IMR-90 (cell line): ENCODE measurements at regions not wholly inside any gene's neighbourhood (a gene's known extent, or its start where the extent isn't known, plus 50 kb on each side); places are given as distances from the start of the nearest gene placed in this dataset.

Experiments used
- ATAC-seq: fragments of 200-7000 bp; cut with Tn5 transposase; 2 replicates; pipeline ENCODE4 v1.9.1; 2020; ENCODE audit warnings: low read depth, mild to moderate bottlenecking, moderate library complexity
- BruUV-seq: library from RNA; stranded (reverse); fragments of 400-500 nt; replicated peaks from 2 replicates; lab custom pipeline; 2021; lab: Mats Ljungman, UMichigan
- CTCF ChIA-PET: fragments of 300-600 bp; formaldehyde crosslinking; extraction: SDS; loops from one replicate; lab custom pipeline; 2021; ENCODE audit warnings: antibody characterized with exemption; lab: Yijun Ruan, JAX
- POLR2A ChIA-PET: fragments of 300-600 bp; sonication (Branson Sonifier 250); formaldehyde crosslinking; loops from one replicate; lab custom pipeline; 2022; ENCODE audit warnings: antibody characterized with exemption; ENCODE audit not compliant: unreplicated experiment; lab: Charles Lee
- DNase-seq: peaks from one replicate; pipeline ENCODE4 v3.0.0; 2013
- H2AFZ ChIP-seq: replicated peaks from 2 replicates; pipeline ENCODE3; 2013; ENCODE audit warnings: low read length, mild to moderate bottlenecking; ENCODE audit not compliant: poor library complexity
- H2AK5ac ChIP-seq: 2 replicates; pipeline ENCODE4 v1.6.1; 2013; ENCODE audit warnings: low read depth, low read length, inconsistent platforms
- H2AK9ac ChIP-seq: replicated peaks from 2 replicates; pipeline ENCODE3; 2013; ENCODE audit warnings: mild to moderate bottlenecking, low read depth, low read length, moderate library complexity; ENCODE audit not compliant: poor library complexity
- H2BK120ac ChIP-seq: 2 replicates; pipeline ENCODE4 v1.6.1; 2013; ENCODE audit warnings: low read depth, low read length, inconsistent platforms
- H2BK15ac ChIP-seq: 3 replicates; pipeline ENCODE4 v1.6.1; 2013; ENCODE audit warnings: low read depth, low read length, inconsistent platforms
- H2BK20ac ChIP-seq: 2 replicates; pipeline ENCODE4 v1.6.1; 2013; ENCODE audit warnings: low read depth, mild to moderate bottlenecking, inconsistent platforms, low read length, moderate library complexity
- H2BK5ac ChIP-seq: 2 replicates; pipeline ENCODE4 v1.6.1; 2013; ENCODE audit warnings: mild to moderate bottlenecking, low read depth, low read length, inconsistent platforms; ENCODE audit not compliant: poor library complexity, severe bottlenecking
- H3K14ac ChIP-seq: replicated peaks from 2 replicates; pipeline ENCODE4 v1.6.1; 2013; ENCODE audit warnings: low read depth, low read length, inconsistent platforms
- H3K18ac ChIP-seq: 2 replicates; pipeline ENCODE4 v1.6.1; 2013; ENCODE audit warnings: low read depth, low read length, control low read depth
- H3K23ac ChIP-seq: 2 replicates; pipeline ENCODE4 v1.6.1; 2013; ENCODE audit warnings: low read depth, low read length, inconsistent platforms
- H3K27ac ChIP-seq: 2 replicates; pipeline ENCODE4 v1.5.1; 2013; ENCODE audit warnings: mild to moderate bottlenecking, control low read depth, low read length; ENCODE audit not compliant: insufficient read depth
- H3K27me3 ChIP-seq: 2 replicates; pipeline ENCODE4 v1.6.1; 2013; ENCODE audit warnings: low read length; ENCODE audit not compliant: control insufficient read depth, insufficient read depth
- H3K36me3 ChIP-seq: 2 replicates; pipeline ENCODE4 v1.6.1; 2013; ENCODE audit warnings: low read length, mixed read lengths; ENCODE audit not compliant: control insufficient read depth, insufficient read depth
- H3K4ac ChIP-seq: 2 replicates; pipeline ENCODE4 v1.6.1; 2013; ENCODE audit warnings: low read depth, low read length, inconsistent platforms
- H3K4me1 ChIP-seq: 2 replicates; pipeline ENCODE4 v1.6.1; 2013; ENCODE audit warnings: low read length, mixed read lengths; ENCODE audit not compliant: control insufficient read depth, insufficient read depth
- H3K4me2 ChIP-seq: 2 replicates; pipeline ENCODE4 v1.6.1; 2013; ENCODE audit warnings: low read depth, mild to moderate bottlenecking, control low read depth, low read length, moderate library complexity
- H3K4me3 ChIP-seq: 2 replicates; pipeline ENCODE4 v1.5.1; 2013; ENCODE audit warnings: low read depth, mild to moderate bottlenecking, control low read depth, low read length, moderate library complexity; ENCODE audit not compliant: insufficient read depth
- H3K56ac ChIP-seq: 2 replicates; pipeline ENCODE4 v1.6.1; 2013; ENCODE audit warnings: low read length, inconsistent platforms; ENCODE audit not compliant: insufficient read depth; ENCODE audit errors: extremely low read depth
- H3K79me1 ChIP-seq, 2 experiments: 2 replicates each; pipeline ENCODE4 v1.6.1; 2013; ENCODE audit warnings: low read length in 2 of 2, inconsistent platforms in 1 of 2, low read depth in 1 of 2
- H3K9ac ChIP-seq: 2 replicates; pipeline ENCODE4 v1.6.1; 2013; ENCODE audit warnings: low read depth, low read length, control low read depth
- H3K9me1 ChIP-seq: 2 replicates; pipeline ENCODE4 v1.6.1; 2013; ENCODE audit warnings: low read length, inconsistent platforms; ENCODE audit not compliant: insufficient read depth
- H3K9me3 ChIP-seq: 2 replicates; pipeline ENCODE4 v1.6.1; 2013; ENCODE audit warnings: low read length; ENCODE audit not compliant: control insufficient read depth, insufficient read depth
- H4K20me1 ChIP-seq: 2 replicates; pipeline ENCODE4 v1.6.1; 2013; ENCODE audit warnings: low read length, inconsistent platforms; ENCODE audit not compliant: insufficient read depth
- H4K5ac ChIP-seq: 2 replicates; pipeline ENCODE4 v1.6.1; 2013; ENCODE audit warnings: mild to moderate bottlenecking, low read depth, low read length, control low read depth
- H4K8ac ChIP-seq, 2 experiments: 2 replicates each; pipeline ENCODE4 v1.6.1; 2013; ENCODE audit warnings: low read depth in 2 of 2, low read length in 2 of 2, control low read depth in 1 of 2, inconsistent platforms in 1 of 2
- H4K91ac ChIP-seq: 2 replicates; pipeline ENCODE4 v1.6.1; 2013; ENCODE audit warnings: low read depth, low read length, inconsistent platforms; ENCODE audit not compliant: insufficient read depth
- BHLHE40 ChIP-seq: fragments of 150-350 bp; IDR thresholded peaks from 2 replicates; pipeline ENCODE4 v1.6.1; 2016; ENCODE audit warnings: mild to moderate bottlenecking, low read depth, low read length
- WGBS, 2 experiments: methylation state at CpG; one replicate each; pipeline versions ENCODE4 v1.1.5 to v1.1.7; 2013; ENCODE audit warnings: missing lambda C conversion rate in 2 of 2; ENCODE audit not compliant: insufficient read length in 1 of 2; ENCODE audit errors: extremely low coverage in 2 of 2; 5-methylcytosine and 5-hydroxymethylcytosine counted together
- dilution Hi-C: fragments of 300-500 bp; cut with HindIII; formaldehyde crosslinking; loops from one replicate; pipeline ENCODE4 v1.14.3; 2018; ENCODE audit warnings: low sequenced_read_pairs; ENCODE audit not compliant: unreplicated experiment
- in situ Hi-C: fragments of 300-500 bp; cut with MboI; formaldehyde crosslinking; loops from 3 replicates; pipeline ENCODE4 v1.14.3; 2019; ENCODE audit warnings: low sequenced_read_pairs, inconsistent platforms, mixed read lengths
- intact Hi-C: fragments of 100-400 bp; cut with micrococcal nuclease; formaldehyde crosslinking; loops from 2 replicates; pipeline ENCODE4 v1.10.0; 2022

DNA sequence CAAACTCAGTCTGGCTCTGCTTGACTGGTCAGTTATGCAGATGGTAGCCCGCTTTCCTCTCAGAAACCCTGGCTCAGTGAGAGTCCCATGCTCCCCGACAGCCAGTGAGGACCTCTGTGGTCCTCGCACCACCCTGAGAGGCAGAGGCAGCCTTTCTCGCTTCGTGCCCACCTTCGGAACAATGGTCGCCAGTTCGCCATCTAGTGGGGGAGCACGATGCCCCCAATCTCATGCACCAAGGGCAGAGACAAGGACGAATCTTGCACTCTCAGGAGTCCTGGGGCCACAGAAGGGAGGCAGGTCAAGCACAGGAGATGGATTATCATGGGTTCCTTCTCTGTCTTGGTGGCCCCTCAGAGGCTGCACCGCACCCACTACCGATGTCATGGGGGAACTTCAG is 75.2 kb downstream of the RHCG start:
- Histone ChIP-seq H3K27ac (no peak overlapping the region), H2BK5ac (no peak overlapping the region), H3K4me3 (no peak overlapping the region), H3K36me3 (no peaks in the 10 kb centered on the region), H4K20me1 (peaks cover under 1% of the 10 kb centered on the region), H3K9me3 (no peaks in the 10 kb centered on the region), H2AK5ac (no peak overlapping the region), H2AK9ac (no peak overlapping the region), H3K9me1 (no peaks in the 10 kb centered on the region), H4K8ac (no peak overlapping the region), H4K5ac (no peak overlapping the region), H3K23ac (no peak overlapping the region), H3K9ac (no peak overlapping the region), H2BK20ac (no peak overlapping the region), H3K18ac (no peak overlapping the region), H3K79me1 (no peaks in the 10 kb centered on the region), H3K14ac (no peak overlapping the region), H3K27me3 (peaks cover 51% of the 10 kb centered on the region), H4K91ac (no peak overlapping the region), H3K56ac (no peak overlapping the region), H2BK120ac (no peak overlapping the region), H3K4ac (no peak overlapping the region), H3K4me2 (no peak overlapping the region), H2BK15ac (no peak overlapping the region), H3K4me1 (no peaks in the 10 kb centered on the region), H2AFZ (no peak overlapping the region)
- TF ChIP-seq BHLHE40, result no peak
- dilution Hi-C loops, result no loop called here
- ATAC-seq, result no peak
- 45% methylated on average over 2 of the region's 12 CpGs; no CpG with 5 or more reads in 1 of the 2 experiments for WGBS, 2 experiments
- no TSS peak for BruUV-seq
- ChIA-PET POLR2A (no interaction called here), CTCF (no interaction called here)
- intact Hi-C loops, result no loop called here
- no peak for DNase-seq
- in situ Hi-C loops, result no loop called here
